ENCODE measurements at regions not wholly inside any gene's neighbourhood (a gene's known extent, or its start where the extent isn't known, plus 50 kb on each side); places are given as distances from the start of the nearest gene placed in this dataset.

DNA sequence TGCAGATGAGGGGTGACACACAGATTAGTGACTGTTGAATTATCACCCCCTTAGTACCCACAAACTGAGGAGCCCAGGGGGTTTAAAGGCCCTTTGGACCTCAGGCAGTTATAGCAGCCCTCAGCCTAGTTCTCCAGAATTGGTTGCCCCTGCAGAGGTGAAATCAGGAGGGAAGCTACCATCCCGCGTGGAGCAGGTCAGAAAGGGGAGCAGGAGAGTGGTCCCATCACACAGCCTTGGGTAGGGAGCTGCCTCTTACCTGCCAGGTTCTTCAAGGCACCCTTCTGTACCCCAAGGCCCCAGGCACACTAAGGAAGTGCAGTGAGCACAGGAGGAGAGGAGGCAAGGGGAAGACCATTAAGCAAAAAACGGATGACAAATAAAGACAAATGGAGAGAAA, 121.2 kb upstream of the TNR start:
- DNase-seq, result no peak

DNA sequence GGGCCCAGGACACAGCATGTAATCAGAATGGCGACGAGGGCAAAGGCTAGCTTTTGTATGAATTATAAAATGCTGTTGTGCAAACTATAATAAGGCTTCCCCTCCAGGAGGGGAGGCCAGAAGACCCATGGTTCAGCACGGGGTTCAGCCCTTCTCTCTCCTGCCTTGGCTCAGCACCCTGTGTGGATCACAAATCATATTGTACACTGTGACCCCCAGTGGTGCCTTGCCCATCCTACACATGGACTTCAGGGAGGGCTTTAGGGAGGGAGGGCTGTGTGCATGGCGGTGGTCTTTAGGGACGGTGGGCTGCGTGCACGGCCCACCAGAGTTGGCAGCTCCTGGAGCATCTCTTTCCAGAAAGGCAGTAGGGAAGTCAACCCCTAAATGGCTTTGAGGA, 120.8 kb upstream of the TNR start:
- DNase-seq, result no peak

- DNase-seq, result no peak
These were observed 120.1 kb upstream of the TNR start for GRCh38 chr1:175863299-175864050.

DNA sequence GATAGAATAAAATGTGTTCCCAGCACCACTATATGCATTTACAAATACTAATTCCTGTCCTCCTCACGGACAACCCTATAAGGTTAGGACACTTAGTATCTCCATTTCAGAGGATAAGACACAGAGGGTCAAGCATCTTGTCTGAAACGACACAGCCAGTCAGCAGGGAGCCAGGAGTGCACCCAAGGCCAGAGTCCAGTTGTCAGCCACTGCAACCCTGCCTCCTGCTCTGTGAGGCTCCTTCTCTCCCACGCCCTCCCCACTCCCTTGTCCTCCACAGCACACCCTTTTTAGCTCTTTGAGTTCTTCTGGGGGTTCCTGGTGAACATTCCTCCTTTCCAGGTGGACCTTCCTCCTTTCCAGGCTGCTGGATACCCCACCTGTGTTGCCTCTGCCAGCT, 119.0 kb upstream of the TNR start:
- no peak for DNase-seq

- no peak for DNase-seq
These were observed 118.4 kb upstream of the TNR start for GRCh38 chr1:175861626-175862367.

- no peak for DNase-seq
These were observed 114.4 kb upstream of the TNR start for GRCh38 chr1:175857756-175858155.

GRCh38 chr1:175853681-175854080, 110.3 kb upstream of the TNR start:
- DNase-seq, result no peak

GRCh38 chr1:175851749-175852148, 108.4 kb upstream of the TNR start:
- no peak for DNase-seq

GRCh38 chr1:175848329-175848728, 104.9 kb upstream of the TNR start:
- no peak for DNase-seq

- no peak for DNase-seq
These were observed 102.6 kb upstream of the TNR start for GRCh38 chr1:175845985-175846384.

DNA sequence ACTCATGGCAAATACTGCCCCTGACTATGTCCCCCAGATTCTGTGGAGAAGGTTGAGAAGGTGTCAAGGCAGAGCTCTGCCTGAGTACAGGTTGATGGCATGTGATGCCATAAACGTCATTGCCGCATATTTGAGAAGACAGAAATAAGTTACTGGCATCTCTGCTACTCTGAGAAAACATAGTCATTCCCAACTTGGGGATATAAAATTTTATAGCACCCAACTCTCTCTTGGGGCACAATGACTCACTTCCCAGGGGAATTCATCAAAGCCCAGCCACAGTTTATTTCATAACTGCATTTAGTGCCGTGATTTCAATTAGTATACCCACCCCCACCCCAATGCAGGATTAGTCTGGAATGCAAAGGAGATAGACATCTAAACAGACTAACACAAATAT, 101.9 kb upstream of the TNR start:
- no peak for DNase-seq

GRCh38 chr1:175844877-175845276, 101.5 kb upstream of the TNR start:
- DNase-seq, result no peak

GRCh38 chr1:175842550-175842949, 99.2 kb upstream of the TNR start:
- no peak for DNase-seq

- no peak for DNase-seq
These were observed 98.4 kb upstream of the TNR start for GRCh38 chr1:175841738-175842187.

DNA sequence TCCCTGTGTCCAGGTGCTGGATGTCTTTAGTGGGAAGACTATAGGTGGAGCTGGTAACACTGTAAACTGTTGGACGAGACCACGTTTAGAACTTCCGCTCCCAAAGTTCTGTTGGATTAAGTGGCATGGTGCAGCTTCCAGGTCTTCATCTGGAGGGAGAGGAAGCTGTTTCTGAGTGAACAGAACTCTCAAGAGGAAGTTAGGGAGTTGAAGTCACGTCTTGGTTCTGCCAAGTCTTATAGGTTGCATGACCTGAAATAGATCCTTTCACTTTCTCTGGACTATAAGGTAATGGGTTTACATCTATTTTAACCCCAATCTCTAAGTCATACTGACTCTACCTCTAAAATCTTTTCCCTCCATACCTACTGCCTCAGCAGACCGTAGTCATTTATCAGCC, 97.4 kb upstream of the TNR start:
- DNase-seq, result no peak

DNA sequence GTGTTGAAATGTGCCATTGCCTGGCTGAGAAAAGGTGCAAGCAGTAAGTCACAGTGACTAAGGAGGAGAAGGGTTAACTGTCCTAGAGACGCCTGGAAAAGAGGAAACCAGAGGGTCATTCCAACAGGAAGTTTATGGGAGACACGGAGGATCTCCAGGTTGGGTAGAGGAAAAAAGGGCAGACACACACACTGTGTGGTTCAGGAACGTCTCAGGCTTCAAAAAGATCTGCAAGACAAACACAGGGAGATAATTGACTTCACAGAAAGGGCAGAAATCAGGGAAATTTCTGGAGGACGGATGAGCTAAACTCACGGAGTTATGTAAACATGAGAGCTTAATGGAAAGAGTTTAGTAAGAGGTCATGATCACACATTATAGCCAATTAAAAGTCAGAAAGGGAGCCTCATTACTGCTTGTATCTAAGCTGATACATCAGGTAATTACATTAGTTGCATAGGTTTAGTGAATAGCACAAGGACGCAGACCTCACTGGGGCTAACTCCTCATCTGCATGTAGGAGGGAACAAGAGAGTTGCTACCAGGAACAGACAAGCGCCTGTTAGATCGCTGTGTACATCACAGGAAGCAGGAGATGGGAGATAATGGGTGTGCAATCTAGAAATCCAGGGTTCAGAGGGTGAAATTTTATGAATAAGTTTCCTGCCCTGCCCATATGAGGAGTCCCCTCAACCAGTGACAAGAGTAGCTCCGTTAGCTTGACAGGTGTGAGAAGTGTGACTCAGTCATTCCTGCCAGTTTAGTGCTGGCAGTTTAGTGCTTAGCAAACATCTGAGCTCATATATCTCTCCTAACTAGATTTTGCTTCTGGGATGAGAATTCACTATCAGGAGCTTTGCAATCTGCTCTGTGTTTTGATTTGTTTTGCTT, 96.6 kb upstream of the TNR start:
- no peak for DNase-seq

DNA sequence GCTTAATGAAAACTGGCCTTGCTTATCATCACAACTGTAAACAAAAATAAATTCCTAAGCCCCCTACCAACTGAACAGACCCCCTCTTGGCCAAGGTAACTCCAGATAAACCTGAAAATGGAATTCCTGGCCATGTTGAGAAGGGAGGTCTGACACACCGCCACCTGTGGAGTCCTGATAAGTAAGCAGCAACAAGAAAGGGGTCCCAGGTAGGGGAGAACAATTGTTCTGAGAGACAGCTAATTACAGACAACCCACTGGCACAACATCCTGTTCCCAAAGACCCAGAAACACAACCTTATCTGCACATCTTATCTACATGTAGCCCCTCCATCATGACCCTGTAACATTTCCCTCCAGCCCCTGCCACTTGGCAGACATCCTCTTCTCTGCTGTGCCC, 91.2 kb upstream of the TNR start:
- no peak for DNase-seq

DNA sequence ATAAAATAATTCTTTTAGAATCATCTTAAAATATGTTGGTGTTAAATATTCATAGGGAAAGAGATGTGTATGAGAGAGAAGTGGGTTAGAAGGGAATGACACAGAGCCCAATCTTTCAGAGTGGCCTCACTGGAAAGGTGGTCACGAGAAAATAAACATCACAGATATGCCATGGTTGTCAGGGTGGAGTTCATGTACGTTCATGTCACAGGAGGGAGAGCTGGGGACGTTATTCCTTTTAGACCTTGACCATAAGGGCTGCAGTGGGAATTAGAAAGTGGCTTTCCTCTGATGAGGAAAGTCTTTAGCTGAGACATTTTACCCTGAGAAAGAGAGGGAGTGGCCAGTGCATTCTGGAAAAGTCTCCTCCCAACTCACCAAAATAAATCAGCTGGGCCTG, 90.6 kb upstream of the TNR start:
- no peak for DNase-seq

- DNase-seq, result no peak
These were observed 90.1 kb upstream of the TNR start for GRCh38 chr1:175833502-175833901.

GRCh38 chr1:175830500-175830899, 87.1 kb upstream of the TNR start:
- DNase-seq, result no peak

DNA sequence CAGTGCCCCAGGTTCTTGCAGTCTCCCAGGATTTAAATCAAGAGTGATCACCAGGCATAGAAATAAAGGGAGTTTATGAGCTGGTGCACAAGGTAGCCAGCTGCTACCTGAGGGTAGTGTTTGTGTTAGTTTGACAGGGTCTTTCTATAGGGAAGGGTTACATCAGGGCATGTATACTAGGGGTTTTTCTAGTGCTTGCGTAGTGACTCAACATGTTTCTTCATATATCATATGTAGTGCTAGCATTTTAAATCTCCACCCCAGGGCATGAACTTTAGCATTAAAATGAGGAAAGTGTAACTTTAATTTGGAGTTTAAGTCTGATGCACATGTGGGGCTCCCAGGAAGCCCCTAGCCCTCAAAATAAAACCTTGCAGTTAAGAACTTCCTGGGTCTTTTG, 86.5 kb upstream of the TNR start:
- DNase-seq, result no peak

DNA sequence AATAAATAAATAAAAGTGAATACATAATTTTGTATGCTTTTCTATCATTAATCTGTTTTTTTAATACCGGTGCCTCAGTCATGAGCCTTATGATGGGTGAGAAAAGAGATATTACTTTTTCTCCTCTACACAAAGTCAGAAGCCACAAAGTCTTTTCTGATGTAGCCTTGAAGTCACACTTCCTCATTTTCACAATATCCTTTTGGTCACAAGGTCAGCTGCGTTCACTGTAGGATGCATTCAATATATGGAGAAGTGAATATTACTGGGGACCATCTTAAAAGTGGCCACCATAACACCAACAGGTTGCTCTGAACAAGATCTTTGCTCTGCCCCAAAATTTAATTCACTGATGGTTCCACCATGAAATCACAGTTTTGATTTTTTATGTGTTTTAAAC, 83.3 kb upstream of the TNR start:
- no peak for DNase-seq

- DNase-seq, result no peak
These were observed 80.7 kb upstream of the TNR start for GRCh38 chr1:175824079-175824478.

DNA sequence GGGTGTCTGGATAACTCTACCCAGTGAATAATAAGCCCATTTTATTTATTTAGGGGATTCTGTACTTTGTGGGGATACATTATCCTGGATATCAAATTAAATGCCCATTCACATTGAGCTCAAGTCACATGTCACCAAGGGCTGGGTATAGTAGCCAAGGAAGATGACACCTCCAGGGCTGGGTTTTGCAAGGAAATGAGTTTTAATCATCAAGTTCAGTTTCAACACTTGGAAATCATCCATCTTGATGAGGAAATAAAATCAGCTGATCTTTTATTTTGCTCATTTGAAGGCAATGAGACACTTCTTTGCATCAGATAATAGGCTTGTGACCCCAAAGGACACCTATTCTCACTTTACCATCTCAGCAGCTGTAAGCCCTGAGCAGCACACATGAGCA, 80.0 kb upstream of the TNR start:
- DNase-seq, result no peak

Data from COR-L47 (cell line).